Testis (tissue), 2 donors: ENCODE measurements at regions not wholly inside any gene's neighbourhood (a gene's known extent, or its start where the extent isn't known, plus 50 kb on each side); places are given as distances from the start of the nearest gene placed in this dataset.

Experiments
- DNase-seq: peaks from one replicate; pipeline ENCODE4 v3.0.0-alpha.2; 2019
- H3K27ac ChIP-seq, 2 donors: fragments of 200-600 bp; sonication (generic); one replicate each; pipeline ENCODE4 v1.5.1; 2019
- H3K27me3 ChIP-seq: fragments of 200-600 bp; sonication (generic); one replicate; pipeline ENCODE4 v1.5.1; 2019
- H3K36me3 ChIP-seq: fragments of 200-600 bp; sonication (generic); one replicate; pipeline ENCODE4 v1.5.1; 2017; ENCODE audit warnings: low read depth; ENCODE audit errors: missing control alignments
- H3K4me1 ChIP-seq: fragments of 200-600 bp; sonication (generic); one replicate; pipeline ENCODE4 v1.5.1; 2019
- H3K4me3 ChIP-seq, 2 donors: fragments of 200-600 bp; sonication (generic); one replicate each; pipeline ENCODE4 v1.5.1; 2017 to 2019
- H3K9me3 ChIP-seq: fragments of 200-600 bp; sonication (generic); one replicate; pipeline ENCODE4 v1.5.1; 2017
- CTCF ChIP-seq, 3 experiments: fragments of 450-650 bp in 2 of 3; fragments of 200-600 bp in 1 of 3; sonication (generic) in 1 of 3; IDR thresholded peaks; one replicate each; pipeline ENCODE4 v1.5.1; 2016 to 2019; ENCODE audit warnings: antibody characterized with exemption in 3 of 3, mild to moderate bottlenecking in 2 of 3, moderate library complexity in 1 of 3
- POLR2A ChIP-seq: fragments of 450-650 bp; IDR thresholded peaks from one replicate; pipeline ENCODE4 v1.6.1; 2017; ENCODE audit warnings: antibody characterized with exemption, mild to moderate bottlenecking, moderate library complexity
- WGBS, 2 donors: methylation state at CpG; one replicate each; pipeline ENCODE4 v1.1.5; 2018; 5-methylcytosine and 5-hydroxymethylcytosine counted together
- intact Hi-C: fragments of 100-400 bp; cut with DNase I; formaldehyde crosslinking; loops from one replicate; pipeline ENCODE4 v1.15.1; 2023; ENCODE audit warnings: low total_unique reads

- intact Hi-C loops: no loop called here
- WGBS, 2 donors: 94 to 95% methylated on average over 1 of the region's 1 CpG
- DNase-seq: no peak
- TF ChIP-seq POLR2A (no peak), CTCF (IDR thresholded peaks at IDR 0.05) (no peak)
- Histone ChIP-seq H3K27me3 (no peaks in the 10 kb centered on the region), H3K27ac (no peak overlapping the region), H3K4me3 (no peak overlapping the region), H3K36me3 (no peaks in the 10 kb centered on the region), H3K9me3 (no peaks in the 10 kb centered on the region), H3K4me1 (no peaks in the 10 kb centered on the region)
Measured at GRCh38 chr15:88735212-88735611, 68.0 kb upstream of the ACAN start.

- TF ChIP-seq CTCF (IDR thresholded peaks at IDR 0.05) (no peak), POLR2A (no peak)
- no peak for DNase-seq
- H3K27me3 ChIP-seq: no peaks in the 10 kb centered on the region
- H3K4me1 ChIP-seq: no peaks in the 10 kb centered on the region
- H3K9me3 ChIP-seq: no peaks in the 10 kb centered on the region
- WGBS, 2 donors: 50% methylated on average over 1 of the region's 1 CpG; no CpG with 5 or more reads in 1 of the 2 donors
- intact Hi-C loops: no loop called here
- H3K27ac ChIP-seq: no peak overlapping the region
- H3K36me3 ChIP-seq: no peaks in the 10 kb centered on the region
- H3K4me3 ChIP-seq: no peak overlapping the region
Measured at GRCh38 chr15:88736204-88736603, 67.0 kb upstream of the ACAN start.

GRCh38 chr15:88738796-88739195 lies 64.4 kb upstream of the ACAN start:
- 67 to 83% methylated on average over 4 of the region's 4 CpGs for WGBS, 2 donors
- H3K36me3 ChIP-seq: no peaks in the 10 kb centered on the region
- intact Hi-C loops: no loop called here
- TF ChIP-seq POLR2A: no peak
- no peak for DNase-seq
- H3K27me3 ChIP-seq: no peaks in the 10 kb centered on the region
- no peak overlapping the region for H3K4me3 ChIP-seq
- H3K9me3 ChIP-seq: no peaks in the 10 kb centered on the region
- no peaks in the 10 kb centered on the region for H3K4me1 ChIP-seq
- no peak overlapping the region for H3K27ac ChIP-seq

GRCh38 chr15:88739541-88739940 lies 63.7 kb upstream of the ACAN start:
- Histone ChIP-seq H3K9me3 (no peaks in the 10 kb centered on the region), H3K27me3 (no peaks in the 10 kb centered on the region), H3K4me3 (no peak overlapping the region), H3K27ac (no peak overlapping the region), H3K36me3 (no peaks in the 10 kb centered on the region), H3K4me1 (no peaks in the 10 kb centered on the region)
- TF ChIP-seq CTCF (IDR thresholded peaks at IDR 0.05): no peak
- no peak for TF ChIP-seq POLR2A
- intact Hi-C loops: no loop called here
- 81 to 85% methylated on average over 5 of the region's 5 CpGs for WGBS, 2 donors
- no peak for DNase-seq

- 82 to 90% methylated on average over 3 of the region's 3 CpGs for WGBS, 2 donors
- Histone ChIP-seq H3K9me3 (no peaks in the 10 kb centered on the region), H3K4me1 (no peaks in the 10 kb centered on the region), H3K4me3 (no peak overlapping the region), H3K36me3 (no peaks in the 10 kb centered on the region), H3K27ac (no peak overlapping the region), H3K27me3 (no peaks in the 10 kb centered on the region)
- intact Hi-C loops: no loop called here
- no peak for DNase-seq
- TF ChIP-seq CTCF (IDR thresholded peaks at IDR 0.05): no peak
- no peak for TF ChIP-seq POLR2A
Measured at GRCh38 chr15:88740356-88740755, 62.9 kb upstream of the ACAN start.
